Amygdala (tissue), 56 donors: ENCODE measurements at regions not wholly inside any gene's neighbourhood (a gene's known extent, or its start where the extent isn't known, plus 50 kb on each side); places are given as distances from the start of the nearest gene placed in this dataset.

Experiments used
- DNase-seq, 56 donors: peaks; one replicate each; lab custom pipeline; 2025; lab: John Stamatoyannopoulos, UW

GRCh38 chr13:39100996-39101738, 62.9 kb downstream of the NHLRC3 start:
- DNase-seq: peak in 5 of 56 donors; percentile 5 to 33 (median 16)

GRCh38 chr13:39102981-39103490, 64.8 kb downstream of the NHLRC3 start:
- peak in 13 of 56 donors; percentile 9 to 61 (median 25) for DNase-seq

- peak in 2 of 56 donors; percentile 19 to 21 for DNase-seq
Observed at GRCh38 chr13:39105110-39105509, 66.9 kb downstream of the NHLRC3 start.

- peak in 1 of 56 donors; percentile 60 for DNase-seq
Observed at GRCh38 chr13:39106216-39107005, 68.2 kb downstream of the NHLRC3 start.

GRCh38 chr13:39107561-39107960, 69.3 kb downstream of the NHLRC3 start:
- no peak for DNase-seq

GRCh38 chr13:39108783-39109182, 70.5 kb downstream of the NHLRC3 start:
- no peak for DNase-seq

GRCh38 chr13:39110518-39111097, 72.4 kb downstream of the NHLRC3 start:
- DNase-seq: no peak

- no peak for DNase-seq
Observed at GRCh38 chr13:39111145-39111544, 72.9 kb downstream of the NHLRC3 start.

GRCh38 chr13:39119422-39119821, 81.2 kb downstream of the NHLRC3 start:
- DNase-seq: no peak

- no peak for DNase-seq
Observed at GRCh38 chr13:39123578-39123977, 85.3 kb downstream of the NHLRC3 start.

GRCh38 chr13:39129213-39129612, 91.0 kb downstream of the NHLRC3 start:
- no peak for DNase-seq

GRCh38 chr13:39130301-39130700, 92.0 kb downstream of the NHLRC3 start:
- DNase-seq: no peak

- DNase-seq: no peak
Observed at GRCh38 chr13:39132286-39133230, 94.3 kb downstream of the NHLRC3 start.

GRCh38 chr13:39133781-39134180, 95.5 kb downstream of the NHLRC3 start:
- no peak for DNase-seq

GRCh38 chr13:39134574-39134973, 96.3 kb downstream of the NHLRC3 start:
- no peak for DNase-seq

GRCh38 chr13:39144391-39144790, 106.1 kb downstream of the NHLRC3 start:
- no peak for DNase-seq

- peak in 41 of 56 donors; percentile 0 to 69 (median 16) for DNase-seq
Observed at GRCh38 chr13:39144941-39145533, 106.8 kb downstream of the NHLRC3 start.

GRCh38 chr13:39148513-39148961, 110.3 kb downstream of the NHLRC3 start:
- DNase-seq: no peak

- no peak for DNase-seq
Observed at GRCh38 chr13:39149896-39150295, 111.6 kb downstream of the NHLRC3 start.

- no peak for DNase-seq
Observed at GRCh38 chr13:39154041-39154440, 115.8 kb downstream of the NHLRC3 start.
